Pancreas (tissue), 10 donors: ENCODE measurements at regions not wholly inside any gene's neighbourhood (a gene's known extent, or its start where the extent isn't known, plus 50 kb on each side); places are given as distances from the start of the nearest gene placed in this dataset.

ENCODE experiments used
- ATAC-seq, 4 donors: fragments of 200-7000 bp; cut with Tn5 transposase; one replicate each; pipeline versions ENCODE4 v1.8.0 to v1.9.1; 2020; ENCODE audit warnings: mild to moderate bottlenecking in 4 of 4, moderate library complexity in 4 of 4
- DNase-seq, 6 donors: peaks; one replicate each; pipeline ENCODE4 v3.0.0-alpha.2; 2020
- FAIRE-seq: peaks from 2 replicates; lab custom pipeline; 2012; peaks lifted over from hg19 to GRCh38; lab: Jason Lieb, UNC
- H3K27ac ChIP-seq, 4 donors: fragments of 200-600 bp; sonication (generic); 1 replicate in 3 of 4; 2 replicates in 1 of 4; pipeline versions ENCODE4 v1.5.0 to v1.8.0; 2020
- H3K27me3 ChIP-seq, 4 donors: fragments of 200-600 bp; one replicate each; pipeline ENCODE4 v1.8.0; 2021
- H3K36me3 ChIP-seq, 3 donors: fragments of 200-600 bp; sonication (generic) in 1 of 3; one replicate each; pipeline versions ENCODE4 v1.5.0 to v1.8.0; 2020 to 2021
- H3K4me1 ChIP-seq, 3 donors: fragments of 200-600 bp; one replicate each; pipeline ENCODE4 v1.8.0; 2021
- H3K4me3 ChIP-seq, 4 donors: fragments of 200-600 bp; sonication (generic) in 2 of 4; one replicate each; pipeline versions ENCODE4 v1.5.0 to v1.8.0; 2020 to 2021
- H3K9me3 ChIP-seq, 4 donors: fragments of 200-600 bp; one replicate each; pipeline ENCODE4 v1.8.0; 2021
- CTCF ChIP-seq, 4 donors: fragments of 200-600 bp; sonication (generic) in 3 of 4; IDR thresholded peaks; one replicate each; pipeline versions ENCODE4 v1.5.0 to v1.8.0; 2021; ENCODE audit warnings: antibody characterized with exemption in 4 of 4
- WGBS, 2 donors: extraction: QIAGEN DNeasy Blood & Tissue Kit; methylation state at CpG; one replicate each; pipeline ENCODE4 v1.1.7; 2013; 5-methylcytosine and 5-hydroxymethylcytosine counted together
- intact Hi-C, 3 donors: fragments of 100-400 bp; cut with DNase I; formaldehyde crosslinking; loops; one replicate each; pipeline versions ENCODE4 v1.11.1 to v1.14.2; 2022
- donor health status: healthy with polysubstance abuse.
- donor health status: DM: no; HTN: no; CAD: no; lungs with moderate emphysema.
- donor health status: DM: no; HTN: no; CAD: no.
- donor health status: control.
- donor health status: control.
- donor health status: Bipolar disorder and iron deficiency.
- donor health status: DM: yes; HTN: yes; CAD: no.
- donor health status: DM: no; HTN: no; CAD: no.
- donor health status: DM: no; HTN: no; CAD: no.
- donor health status: DM: yes; HTN: yes; CAD: no.

DNA sequence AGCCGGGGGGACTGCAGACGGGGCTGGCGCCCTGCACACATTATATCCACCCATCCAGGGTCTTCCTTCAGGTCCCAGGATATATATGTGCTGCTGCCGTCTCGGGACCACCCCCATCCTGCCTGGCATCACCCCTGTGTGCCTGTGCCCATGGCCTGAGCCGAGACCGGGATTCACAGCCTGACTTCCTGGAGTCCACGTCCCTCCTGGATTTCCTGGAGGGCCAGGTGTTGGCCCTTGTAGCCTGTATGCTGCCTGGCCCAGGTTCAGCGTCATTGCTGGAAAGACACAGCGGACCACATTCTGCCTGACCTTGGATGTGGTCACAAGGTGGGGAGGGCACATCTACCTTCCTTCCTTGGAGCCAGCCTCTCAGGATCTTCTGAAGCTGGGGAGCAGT lies 551.1 kb downstream of the BRD1 start:
- intact Hi-C loops, result no loop called here
- FAIRE-seq, result no peak
- H3K36me3 ChIP-seq, result no peaks in the 10 kb centered on the region
- DNase-seq, result no peak
- H3K27ac ChIP-seq, result no peak overlapping the region
- H3K27me3 ChIP-seq, result no peaks in the 10 kb centered on the region
- ATAC-seq, result no peak
- WGBS, 2 donors, result 56 to 57% methylated on average over 8 to 10 of the region's 10 CpGs
- no peaks in the 10 kb centered on the region for H3K4me1 ChIP-seq
- H3K4me3 ChIP-seq, result no peak overlapping the region
- TF ChIP-seq CTCF (IDR thresholded peaks at IDR 0.05), result no peak
- no peaks in the 10 kb centered on the region for H3K9me3 ChIP-seq

DNA sequence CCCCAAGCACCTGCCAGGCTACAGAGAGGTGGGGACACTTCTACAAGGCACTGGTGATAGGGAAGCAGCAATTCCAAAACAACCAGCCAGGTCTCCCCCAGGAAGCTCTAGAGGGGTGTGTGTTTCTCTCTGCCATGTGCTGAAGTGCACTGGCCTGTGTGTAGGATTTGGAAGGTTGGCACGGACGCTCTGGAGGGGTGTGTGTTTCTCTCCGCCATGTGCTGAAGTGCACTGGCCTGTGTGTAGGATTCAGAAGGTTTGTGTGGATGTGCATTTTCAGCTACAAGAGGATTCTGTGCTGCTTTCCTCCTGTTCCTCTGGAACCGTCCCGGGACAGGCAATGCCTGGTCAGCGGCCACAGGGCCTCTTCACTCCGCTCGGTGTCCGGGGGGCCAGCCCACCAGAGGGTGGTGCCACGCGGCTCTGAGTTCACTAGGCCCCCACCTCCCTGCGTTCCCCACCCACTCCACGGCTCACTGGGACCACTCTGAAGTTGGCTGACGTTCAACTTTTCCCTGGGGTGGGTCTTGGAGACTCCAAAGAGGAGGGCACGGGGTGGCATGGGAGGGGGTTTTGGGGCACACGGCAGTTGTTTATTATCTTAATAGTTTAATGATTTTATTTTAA lies 552.8 kb downstream of the BRD1 start:
- no peak for ATAC-seq
- Histone ChIP-seq H3K27ac (no peak overlapping the region), H3K36me3 (no peaks in the 10 kb centered on the region), H3K4me3 (no peak overlapping the region), H3K4me1 (no peaks in the 10 kb centered on the region), H3K9me3 (no peaks in the 10 kb centered on the region), H3K27me3 (no peaks in the 10 kb centered on the region)
- intact Hi-C loops, result no loop called here
- no peak for TF ChIP-seq CTCF (IDR thresholded peaks at IDR 0.05)
- DNase-seq, result no peak
- no peak for FAIRE-seq
- WGBS, 2 donors, result 65 to 68% methylated on average over 16 of the region's 16 CpGs

DNA sequence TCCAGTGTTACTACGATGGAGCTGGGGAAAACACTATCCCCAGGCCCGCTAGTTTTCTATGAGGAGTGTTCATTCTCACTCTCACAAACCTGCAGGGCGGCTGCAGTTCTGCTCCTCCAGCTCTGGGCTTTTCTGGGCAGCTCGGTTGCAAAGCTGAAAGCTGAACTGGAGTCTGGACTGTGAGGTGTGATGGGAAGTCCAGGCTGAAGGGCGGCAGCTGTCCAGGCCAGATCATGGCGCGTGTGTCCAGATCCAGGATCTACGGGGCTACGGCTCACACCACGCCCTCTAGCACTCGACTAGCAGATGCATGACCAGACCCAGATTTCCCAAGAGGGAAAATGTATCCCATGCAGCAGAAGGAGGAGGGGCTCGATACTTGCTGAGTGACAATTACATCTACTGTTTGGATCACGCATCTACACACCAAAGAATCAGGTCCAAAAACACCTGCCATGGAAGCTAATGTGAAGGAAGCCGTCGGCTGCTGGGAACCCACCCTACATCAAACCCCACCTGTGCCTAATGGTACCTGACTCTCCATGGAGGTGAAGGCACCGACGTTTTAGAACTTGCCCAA lies 555.0 kb downstream of the BRD1 start:
- intact Hi-C loops, result no loop called here
- no peak for FAIRE-seq
- Histone ChIP-seq H3K36me3 (no peaks in the 10 kb centered on the region), H3K27me3 (peaks cover 0 to 2% (median 0%) of the 10 kb centered on the region in 4 donors), H3K9me3 (no peaks in the 10 kb centered on the region), H3K4me3 (no peak overlapping the region), H3K27ac (no peak overlapping the region), H3K4me1 (no peaks in the 10 kb centered on the region)
- WGBS, 2 donors, result 64 to 69% methylated on average over 17 of the region's 17 CpGs
- TF ChIP-seq CTCF (IDR thresholded peaks at IDR 0.05), result no peak
- ATAC-seq, result no peak
- DNase-seq, result peak in 1 of 6 donors; percentile 2

GRCh38 chr22:49271831-49272230 lies 555.8 kb downstream of the BRD1 start:
- no peaks in the 10 kb centered on the region for H3K36me3 ChIP-seq
- intact Hi-C loops, result no loop called here
- H3K4me1 ChIP-seq, result no peaks in the 10 kb centered on the region
- no peak for FAIRE-seq
- WGBS, 2 donors, result 25 to 35% methylated on average over 5 of the region's 5 CpGs
- peak in 1 of 6 donors; percentile 1 for DNase-seq
- H3K4me3 ChIP-seq, result no peak overlapping the region
- no peak for ATAC-seq
- peaks cover 0 to 6% (median 0%) of the 10 kb centered on the region in 4 donors for H3K27me3 ChIP-seq
- H3K9me3 ChIP-seq, result no peaks in the 10 kb centered on the region
- H3K27ac ChIP-seq, result no peak overlapping the region
- no peak for TF ChIP-seq CTCF (IDR thresholded peaks at IDR 0.05)

- no peaks in the 10 kb centered on the region for H3K36me3 ChIP-seq
- no peak for TF ChIP-seq CTCF (IDR thresholded peaks at IDR 0.05)
- H3K27ac ChIP-seq, result no peak overlapping the region
- H3K27me3 ChIP-seq, result peaks cover 0 to 6% (median 0%) of the 10 kb centered on the region in 4 donors
- ATAC-seq, result no peak
- no peak for DNase-seq
- H3K9me3 ChIP-seq, result no peaks in the 10 kb centered on the region
- no peaks in the 10 kb centered on the region for H3K4me1 ChIP-seq
- intact Hi-C loops, result no loop called here
- FAIRE-seq, result no peak
- no peak overlapping the region for H3K4me3 ChIP-seq
Measured at GRCh38 chr22:49271369-49271727, 556.3 kb downstream of the BRD1 start.
